Lower leg skin (tissue), 3 donors: ENCODE measurements at regions not wholly inside any gene's neighbourhood (a gene's known extent, or its start where the extent isn't known, plus 50 kb on each side); places are given as distances from the start of the nearest gene placed in this dataset.

Source experiments
- POLR2A ChIP-seq, 2 donors: fragments of 450-650 bp; IDR thresholded peaks; one replicate each; pipeline ENCODE4 v1.6.1; 2016 to 2017; ENCODE audit warnings: antibody characterized with exemption in 2 of 2, mild to moderate bottlenecking in 1 of 2, moderate library complexity in 1 of 2
- TF ChIP-seq, protein P1 (sequence below), 3 donors: fragments of 450-650 bp; IDR thresholded peaks; one replicate each; pipeline ENCODE4 v1.5.1; 2016; ENCODE audit warnings: antibody characterized with exemption in 3 of 3, mild to moderate bottlenecking in 3 of 3, moderate library complexity in 2 of 3

DNA sequence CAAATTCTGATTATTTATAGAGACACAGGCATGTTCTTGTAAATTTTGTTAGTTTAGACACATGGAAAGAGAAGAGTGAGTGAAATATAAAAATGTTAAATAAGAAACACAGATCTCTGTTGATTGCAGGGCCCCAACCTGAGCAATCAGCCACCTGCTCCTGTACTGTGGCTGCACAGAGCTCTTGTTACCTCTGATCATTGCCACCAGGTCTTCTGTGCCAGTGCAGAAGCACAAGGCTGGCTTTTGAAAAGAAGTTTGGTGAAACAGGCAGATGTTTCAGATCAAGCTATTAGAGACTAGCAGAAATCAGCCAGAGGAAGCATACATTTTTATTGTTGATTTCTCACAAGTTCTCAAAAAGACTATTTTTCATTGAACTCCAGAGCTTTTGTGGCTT, 434.1 kb upstream of the OR4E1 start:
- TF ChIP-seq, protein P1, sequence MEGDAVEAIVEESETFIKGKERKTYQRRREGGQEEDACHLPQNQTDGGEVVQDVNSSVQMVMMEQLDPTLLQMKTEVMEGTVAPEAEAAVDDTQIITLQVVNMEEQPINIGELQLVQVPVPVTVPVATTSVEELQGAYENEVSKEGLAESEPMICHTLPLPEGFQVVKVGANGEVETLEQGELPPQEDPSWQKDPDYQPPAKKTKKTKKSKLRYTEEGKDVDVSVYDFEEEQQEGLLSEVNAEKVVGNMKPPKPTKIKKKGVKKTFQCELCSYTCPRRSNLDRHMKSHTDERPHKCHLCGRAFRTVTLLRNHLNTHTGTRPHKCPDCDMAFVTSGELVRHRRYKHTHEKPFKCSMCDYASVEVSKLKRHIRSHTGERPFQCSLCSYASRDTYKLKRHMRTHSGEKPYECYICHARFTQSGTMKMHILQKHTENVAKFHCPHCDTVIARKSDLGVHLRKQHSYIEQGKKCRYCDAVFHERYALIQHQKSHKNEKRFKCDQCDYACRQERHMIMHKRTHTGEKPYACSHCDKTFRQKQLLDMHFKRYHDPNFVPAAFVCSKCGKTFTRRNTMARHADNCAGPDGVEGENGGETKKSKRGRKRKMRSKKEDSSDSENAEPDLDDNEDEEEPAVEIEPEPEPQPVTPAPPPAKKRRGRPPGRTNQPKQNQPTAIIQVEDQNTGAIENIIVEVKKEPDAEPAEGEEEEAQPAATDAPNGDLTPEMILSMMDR (IDR thresholded peaks at IDR 0.05): no peak
- TF ChIP-seq POLR2A (IDR thresholded peaks at IDR 0.05): no peak
